ENCODE measurements at regions not wholly inside any gene's neighbourhood (a gene's known extent, or its start where the extent isn't known, plus 50 kb on each side); places are given as distances from the start of the nearest gene placed in this dataset.
A peak's percentile ranks its signal among the peaks of the same experiment; 100 is the strongest.

DNA sequence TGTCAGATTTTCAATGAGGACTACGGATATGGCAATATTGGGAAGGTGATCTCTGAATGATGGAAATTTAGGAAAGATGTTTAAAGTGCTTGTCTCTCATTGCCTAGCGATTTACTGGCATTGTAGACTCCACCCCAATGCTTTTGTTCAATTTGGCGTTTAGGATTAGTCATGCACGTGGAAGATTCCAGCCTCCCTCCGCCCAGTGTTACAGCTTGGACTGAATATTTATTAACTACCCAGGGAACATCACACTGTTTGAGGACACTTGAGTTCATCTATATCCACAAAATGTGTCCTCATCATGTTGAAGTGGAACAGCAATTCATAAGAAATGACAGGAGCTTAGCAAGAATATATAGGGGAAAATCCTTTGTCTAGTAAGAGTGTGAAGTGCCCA, 738.8 kb upstream of the RBFOX1 start:
- no peak for DNase-seq
- in situ Hi-C loops (cut with MboI; ENCODE audit: low pct_unique_long_range_greater_than_20kb, low sequenced_read_pairs), result no loop called here

DNA sequence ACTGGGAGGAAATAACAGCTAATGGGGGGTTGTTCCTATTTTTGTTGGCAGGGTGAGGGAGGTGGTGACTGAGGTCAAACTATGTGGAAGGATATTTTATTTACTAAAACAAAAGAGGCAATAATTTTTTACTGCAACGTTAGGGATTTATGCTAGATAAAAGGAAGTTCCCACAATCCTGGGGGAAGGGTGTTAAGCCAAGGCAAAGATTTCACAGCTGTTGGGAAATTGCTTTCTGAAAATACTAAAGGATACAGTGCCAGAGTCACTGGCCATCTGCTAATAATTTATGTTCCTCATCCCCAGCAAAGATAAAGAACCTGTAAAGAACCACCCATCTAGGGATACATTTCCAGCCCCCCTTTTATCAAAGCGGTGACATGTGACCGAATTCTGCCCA, 756.0 kb upstream of the RBFOX1 start:
- in situ Hi-C loops (cut with MboI; ENCODE audit: low pct_unique_long_range_greater_than_20kb, low sequenced_read_pairs), result no loop called here
- no peak for DNase-seq

DNA sequence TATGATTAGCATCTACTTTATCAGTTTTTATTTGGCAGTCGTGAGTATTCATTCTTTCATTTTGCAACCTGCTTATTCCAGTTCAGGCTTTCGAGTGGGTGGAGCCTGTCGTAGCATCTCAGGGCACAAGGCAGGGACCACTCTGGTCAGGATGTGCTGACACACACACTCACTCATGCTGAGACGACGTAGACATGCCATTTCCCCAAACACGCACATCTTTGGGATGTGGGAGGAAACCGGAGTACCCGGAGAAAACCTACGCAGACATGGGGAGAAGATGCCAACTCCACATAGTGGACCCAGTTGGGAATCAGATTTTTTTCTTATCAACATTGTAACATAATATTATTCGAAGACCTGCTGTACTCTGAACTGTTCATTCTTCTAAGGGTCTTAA, 756.5 kb upstream of the RBFOX1 start:
- in situ Hi-C loops (cut with MboI; ENCODE audit: low pct_unique_long_range_greater_than_20kb, low sequenced_read_pairs), result no loop called here
- DNase-seq, result no peak

DNA sequence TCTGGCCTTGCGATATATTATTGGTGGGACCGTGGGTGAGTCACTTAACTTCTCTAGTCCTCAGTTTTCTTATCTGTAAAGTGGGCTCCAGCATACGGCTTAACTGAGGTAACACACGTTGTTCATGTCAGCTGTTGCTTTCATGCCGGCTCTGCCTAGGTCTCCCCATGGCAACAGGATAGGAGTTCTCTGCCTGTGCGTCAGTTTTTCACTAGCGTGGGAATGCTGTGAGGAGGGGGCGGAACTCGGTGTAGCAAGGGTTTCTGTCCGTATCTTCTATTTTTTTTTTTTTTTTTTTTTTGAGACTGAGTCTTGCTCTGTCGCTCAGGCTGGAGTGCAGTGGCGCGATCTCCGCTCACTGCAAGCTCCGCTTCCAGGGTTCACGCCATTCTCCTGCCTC, 758.5 kb upstream of the RBFOX1 start:
- no peak for DNase-seq
- in situ Hi-C loops (cut with MboI; ENCODE audit: low pct_unique_long_range_greater_than_20kb, low sequenced_read_pairs), result no loop called here

DNA sequence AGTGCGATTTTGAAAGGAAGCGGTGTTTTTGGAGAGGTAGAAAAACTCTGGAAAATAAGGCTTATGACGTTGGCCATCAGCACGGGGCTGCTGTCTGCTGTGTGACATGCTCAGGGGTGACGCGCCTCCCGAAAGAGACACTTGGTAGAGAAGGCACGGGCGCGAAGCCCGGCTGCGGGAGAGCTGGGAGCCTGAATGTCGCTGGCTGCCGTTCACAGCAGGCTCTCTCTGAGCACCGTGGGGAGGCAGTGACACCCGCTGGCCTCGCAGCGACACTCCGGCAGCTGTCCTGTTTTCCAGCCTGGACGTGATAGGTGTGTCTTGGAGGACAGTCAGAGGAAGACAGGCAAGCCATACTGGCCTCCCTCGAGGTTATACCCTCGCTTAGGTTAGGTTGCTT, 759.1 kb upstream of the RBFOX1 start:
- in situ Hi-C loops (cut with MboI; ENCODE audit: low pct_unique_long_range_greater_than_20kb, low sequenced_read_pairs), result no loop called here

DNA sequence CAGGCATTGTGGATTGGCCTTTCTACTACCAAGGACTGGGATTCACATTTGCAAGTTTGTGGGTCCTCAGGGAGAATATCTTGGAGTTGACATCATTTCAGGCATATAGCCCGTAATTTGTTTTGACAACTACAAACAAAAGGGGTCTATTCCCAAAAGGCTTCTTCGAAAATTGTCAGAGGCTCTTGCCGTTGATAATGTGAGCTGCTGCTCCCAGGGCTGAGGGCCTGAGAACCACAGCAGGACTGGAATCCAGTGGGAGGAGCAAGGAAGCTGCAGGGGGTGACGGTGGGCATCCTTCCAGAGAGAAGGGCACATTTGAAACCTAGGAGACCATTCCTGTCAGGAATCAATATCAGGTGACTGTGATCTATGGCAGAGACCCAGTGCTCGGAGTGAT, 761.6 kb upstream of the RBFOX1 start:
- no peak for DNase-seq
- in situ Hi-C loops (cut with MboI; ENCODE audit: low pct_unique_long_range_greater_than_20kb, low sequenced_read_pairs), result no loop called here

More for the DNA sequence above, 759.1 kb upstream of the RBFOX1 start:
- DNase-seq, result peak; percentile 3

DNA sequence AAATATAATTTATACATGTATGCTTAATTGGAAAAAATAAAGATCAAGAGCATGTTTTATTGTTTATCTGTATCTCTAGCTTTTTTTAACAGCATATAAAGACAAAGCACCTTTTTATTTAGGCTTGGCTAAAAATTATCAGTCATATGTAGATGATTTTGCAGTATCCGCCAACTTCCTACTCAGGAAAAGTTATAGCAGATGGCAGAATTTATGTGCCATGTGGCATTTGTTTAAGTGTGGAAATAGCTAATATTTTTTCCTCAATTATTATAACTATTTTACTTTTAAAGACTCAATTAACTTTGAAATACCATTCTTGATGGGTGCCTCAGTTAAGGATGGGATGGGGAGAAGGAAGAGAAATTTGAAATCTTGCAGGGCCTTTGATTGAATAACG, 762.1 kb upstream of the RBFOX1 start:
- no peak for DNase-seq
- in situ Hi-C loops (cut with MboI; ENCODE audit: low pct_unique_long_range_greater_than_20kb, low sequenced_read_pairs), result no loop called here

DNA sequence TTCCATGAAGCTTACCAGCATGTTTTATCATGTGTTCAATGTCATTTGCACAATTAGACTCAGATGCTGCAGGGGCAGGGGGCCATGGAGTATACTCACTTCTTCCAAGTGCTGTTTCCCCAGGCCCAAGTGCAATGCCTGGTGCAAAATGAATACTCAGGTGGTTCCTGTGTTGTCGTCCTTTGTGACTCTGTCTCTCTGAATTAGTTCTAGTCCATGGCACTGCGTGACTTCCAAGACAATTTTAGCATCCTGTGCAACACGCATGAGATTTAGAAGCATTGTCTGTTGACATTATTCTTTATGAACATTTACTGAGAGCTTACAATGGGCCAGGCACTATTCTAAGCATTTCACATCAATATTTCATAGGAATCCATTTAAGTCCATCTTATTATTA, 769.7 kb upstream of the RBFOX1 start:
- in situ Hi-C loops (cut with MboI; ENCODE audit: low pct_unique_long_range_greater_than_20kb, low sequenced_read_pairs), result no loop called here
- DNase-seq, result no peak

DNA sequence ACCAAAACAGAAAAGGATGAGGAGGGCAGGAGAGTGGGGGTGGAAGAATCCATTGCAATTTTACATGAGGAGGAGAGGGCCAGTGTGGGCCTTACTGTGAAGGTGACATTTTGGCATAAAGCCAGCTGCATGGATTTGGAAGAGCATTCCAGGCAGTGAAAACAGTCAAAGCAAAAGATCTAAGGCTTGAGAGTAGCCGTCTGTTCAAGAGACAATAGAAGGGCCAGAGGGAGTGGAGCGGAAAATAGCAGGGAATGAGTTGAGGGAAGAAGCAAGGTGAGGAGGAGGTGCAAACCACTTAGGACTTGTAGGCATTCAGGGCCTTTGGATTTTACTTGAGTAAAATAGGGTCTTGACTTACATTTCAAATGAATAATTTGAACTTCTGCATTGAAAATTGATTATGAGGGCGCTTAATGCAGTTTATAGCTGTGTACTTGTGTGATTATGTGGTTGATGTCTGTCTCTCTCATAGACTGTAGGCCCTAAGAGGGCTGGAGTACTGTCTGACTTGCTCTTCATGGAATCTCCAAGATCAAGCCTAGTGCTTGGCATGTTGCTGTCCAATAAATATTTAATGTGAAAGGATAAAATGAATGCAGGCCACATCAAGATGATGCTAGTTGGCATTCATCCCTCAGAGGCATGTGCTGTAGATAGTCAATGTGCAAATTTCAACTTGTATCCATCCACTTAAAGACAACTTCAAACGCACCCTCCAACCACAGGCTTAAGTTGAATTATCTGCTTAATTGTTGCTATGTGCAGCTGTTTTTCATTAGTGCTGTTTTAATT, 772.1 kb upstream of the RBFOX1 start:
- in situ Hi-C loops (cut with MboI; ENCODE audit: low pct_unique_long_range_greater_than_20kb, low sequenced_read_pairs), result no loop called here
- DNase-seq, result no peak

DNA sequence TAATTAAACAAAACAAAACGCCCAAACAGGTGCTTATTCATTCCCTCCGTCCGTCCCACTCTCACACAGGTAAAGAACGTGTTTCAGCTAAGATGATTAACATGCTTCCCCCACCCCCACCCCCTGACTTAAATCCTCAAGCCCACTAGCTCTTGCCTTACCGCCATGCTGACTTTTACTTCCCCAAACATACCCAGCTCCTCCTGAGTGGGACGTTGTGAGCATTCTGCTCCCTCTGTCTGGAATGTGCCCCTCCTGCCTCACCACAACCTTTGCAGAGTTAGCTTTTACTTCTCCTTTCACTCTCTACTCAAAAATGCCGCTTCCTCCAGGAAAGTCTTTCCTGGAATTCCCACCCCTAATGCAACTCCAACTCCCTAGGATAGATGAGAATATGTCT, 774.0 kb upstream of the RBFOX1 start:
- DNase-seq, result no peak
- in situ Hi-C loops (cut with MboI; ENCODE audit: low pct_unique_long_range_greater_than_20kb, low sequenced_read_pairs), result no loop called here

DNA sequence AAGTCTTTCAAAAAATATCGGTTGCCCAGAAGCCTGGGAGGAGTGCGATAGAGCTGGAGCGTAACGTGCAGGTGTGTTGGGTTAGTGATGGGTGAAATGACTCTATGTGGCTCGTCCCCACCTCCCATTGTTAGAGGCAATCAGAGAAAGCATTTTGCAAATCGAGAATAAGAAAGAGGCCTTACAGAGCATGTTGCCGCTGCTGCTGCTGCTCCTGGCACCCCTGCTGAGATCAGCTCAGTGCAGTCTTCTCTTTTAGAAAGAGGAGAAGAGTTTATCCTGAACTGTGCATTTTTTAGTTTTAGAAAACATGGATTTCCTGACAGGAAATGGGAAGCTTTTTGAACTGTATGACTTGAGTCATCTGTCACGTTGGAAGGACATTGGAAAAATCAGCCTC, 774.5 kb upstream of the RBFOX1 start:
- DNase-seq, result no peak
- in situ Hi-C loops (cut with MboI; ENCODE audit: low pct_unique_long_range_greater_than_20kb, low sequenced_read_pairs), result no loop called here

DNA sequence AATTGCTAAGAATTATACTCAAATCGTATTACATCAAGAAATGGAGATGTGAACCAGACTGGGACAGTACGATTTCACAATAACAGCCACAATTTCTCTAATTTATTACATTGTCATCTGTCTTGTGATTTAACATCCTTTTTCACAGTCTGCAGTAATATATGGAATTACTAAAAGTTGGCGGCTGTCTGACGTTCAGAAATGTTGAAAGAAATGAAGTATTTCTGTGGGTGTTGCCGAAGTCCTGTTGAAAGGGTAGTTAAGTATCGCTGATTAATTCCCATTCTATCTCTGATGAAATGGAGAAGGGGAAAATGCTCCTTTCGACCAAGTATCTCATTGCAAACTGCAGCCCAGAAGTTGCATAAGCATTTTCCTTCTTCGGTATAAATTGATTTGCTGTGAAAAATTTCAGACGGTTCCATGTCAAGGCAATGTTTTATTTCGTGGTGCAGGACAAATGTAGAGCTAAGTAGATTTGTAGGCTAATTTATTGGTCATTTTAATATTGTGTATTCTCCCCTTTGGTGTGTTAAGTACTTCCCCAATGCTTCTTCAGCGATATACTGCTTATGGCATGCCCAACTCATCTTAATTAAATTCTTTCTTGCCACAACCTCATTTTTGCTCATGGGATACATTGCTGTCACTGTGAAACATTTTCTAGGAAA, 775.2 kb upstream of the RBFOX1 start:
- DNase-seq, result no peak
- in situ Hi-C loops (cut with MboI; ENCODE audit: low pct_unique_long_range_greater_than_20kb, low sequenced_read_pairs), result no loop called here

DNA sequence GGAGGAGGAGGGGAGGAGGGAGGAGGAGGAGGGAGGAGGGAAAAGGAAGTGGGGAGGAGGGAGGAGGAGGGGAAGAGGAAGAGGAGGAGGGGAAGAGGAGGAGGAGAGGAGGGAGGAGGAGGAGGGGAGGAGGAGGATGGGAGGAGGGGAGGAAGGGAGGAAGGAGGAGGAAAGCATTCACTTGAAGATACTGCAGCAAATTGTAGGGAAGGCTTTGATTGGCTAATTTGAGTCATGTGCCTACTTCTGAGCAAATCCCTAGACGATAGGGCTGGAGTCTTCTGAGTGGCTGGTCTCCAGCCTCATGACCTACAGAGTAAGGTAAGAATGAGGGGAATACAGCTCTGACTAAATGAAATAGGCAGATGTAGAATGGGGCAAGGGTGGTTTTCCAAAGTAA, 783.2 kb upstream of the RBFOX1 start:
- in situ Hi-C loops (cut with MboI; ENCODE audit: low pct_unique_long_range_greater_than_20kb, low sequenced_read_pairs), result no loop called here
- no peak for DNase-seq

DNA sequence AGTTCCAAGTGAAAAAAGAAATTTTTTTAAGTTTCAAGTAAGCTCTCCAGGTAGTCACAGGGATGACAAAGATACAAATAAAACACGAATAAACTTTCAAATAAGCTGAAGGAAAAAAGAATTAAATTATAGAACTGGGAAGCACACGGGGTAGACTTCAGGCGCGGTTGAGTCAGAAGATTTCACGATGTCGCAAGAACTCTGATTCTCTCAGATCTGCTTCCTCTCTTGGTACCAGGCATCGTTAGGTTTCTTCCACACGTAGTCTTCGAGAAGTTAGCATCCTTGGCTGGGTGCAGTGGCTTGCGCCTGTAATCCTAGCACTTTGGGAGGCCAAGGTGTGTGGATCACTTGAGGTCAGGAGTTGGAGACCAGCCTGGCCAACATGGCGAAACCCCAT, 784.1 kb upstream of the RBFOX1 start:
- no peak for DNase-seq
- in situ Hi-C loops (cut with MboI; ENCODE audit: low pct_unique_long_range_greater_than_20kb, low sequenced_read_pairs), result no loop called here

DNA sequence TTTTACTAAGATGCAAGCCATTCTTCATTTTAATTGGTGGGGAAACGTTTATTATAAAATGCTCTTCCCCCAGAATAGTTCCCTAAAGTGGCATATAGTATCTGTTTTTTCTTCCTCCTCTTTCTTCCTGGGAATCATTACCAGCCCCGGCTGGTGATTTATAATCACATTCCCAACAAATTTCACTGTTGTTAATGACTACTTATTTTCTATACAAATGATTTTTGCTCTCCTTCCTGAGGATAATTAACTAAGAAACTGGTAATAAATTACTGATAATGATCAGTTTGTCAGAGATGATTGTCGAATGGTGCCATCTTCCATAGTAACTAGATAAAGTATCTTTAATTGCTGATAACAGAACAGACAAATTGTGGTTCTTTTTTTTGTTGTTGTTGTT, 785.5 kb upstream of the RBFOX1 start:
- in situ Hi-C loops (cut with MboI; ENCODE audit: low pct_unique_long_range_greater_than_20kb, low sequenced_read_pairs), result no loop called here
- DNase-seq, result no peak

DNA sequence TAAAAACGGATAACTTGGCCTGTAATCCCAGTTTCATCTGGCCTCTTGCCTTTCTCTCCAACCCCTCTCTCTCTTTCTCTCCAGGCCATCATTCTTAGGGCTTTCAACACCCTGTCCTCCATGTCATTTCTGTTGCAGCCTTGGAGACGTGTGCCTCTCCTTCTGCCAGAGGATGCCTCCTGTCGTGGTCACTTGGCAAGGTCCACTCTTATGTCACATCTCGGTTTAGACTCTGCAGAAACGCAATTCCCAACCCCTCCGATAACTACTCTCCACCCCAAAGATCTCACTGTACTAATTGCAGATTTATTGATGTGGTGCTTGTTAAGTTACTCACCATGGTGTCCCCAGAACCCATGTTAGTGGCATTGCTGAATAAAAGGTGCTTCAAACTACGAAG, 787.3 kb upstream of the RBFOX1 start:
- in situ Hi-C loops (cut with MboI; ENCODE audit: low pct_unique_long_range_greater_than_20kb, low sequenced_read_pairs), result no loop called here
- DNase-seq, result no peak

DNA sequence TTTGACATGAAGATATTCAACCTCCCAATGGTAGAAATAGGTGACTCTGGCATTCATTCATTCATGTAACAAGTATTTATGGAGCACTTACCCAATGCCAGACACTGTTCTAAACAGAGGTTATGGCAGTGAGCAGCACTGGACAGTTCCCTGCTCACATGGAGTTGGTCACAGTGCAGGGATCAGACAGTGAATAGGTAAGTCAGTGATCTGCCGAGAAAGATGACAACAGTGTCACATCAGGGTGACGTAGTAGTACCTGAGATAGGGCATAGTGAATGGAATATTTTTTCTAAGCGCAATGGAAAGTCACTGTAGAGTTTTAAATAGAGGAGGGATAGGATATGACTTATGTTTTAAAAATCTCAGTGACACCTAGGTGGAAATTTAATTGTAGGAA, 791.4 kb upstream of the RBFOX1 start:
- no peak for DNase-seq
- in situ Hi-C loops (cut with MboI; ENCODE audit: low pct_unique_long_range_greater_than_20kb, low sequenced_read_pairs), result no loop called here

DNA sequence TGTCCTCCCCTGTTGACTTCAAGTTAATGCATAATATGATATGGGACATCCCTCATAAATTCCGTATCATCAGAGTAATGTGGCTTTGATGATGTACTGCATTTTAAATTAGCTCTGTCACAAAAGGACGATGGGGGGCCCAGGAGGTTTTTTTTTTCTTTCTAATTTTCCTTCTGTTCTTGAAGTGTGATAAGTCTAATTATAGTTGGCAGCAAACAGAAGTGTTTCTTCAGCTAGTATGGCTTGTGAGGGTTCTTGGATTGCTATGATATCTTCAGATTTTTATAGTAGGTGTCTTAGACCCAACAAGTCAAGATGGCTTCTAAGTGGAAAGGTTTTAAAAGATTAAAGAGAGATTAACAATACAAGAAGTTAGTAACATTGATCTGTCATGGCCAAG, 796.2 kb upstream of the RBFOX1 start:
- in situ Hi-C loops (cut with MboI; ENCODE audit: low pct_unique_long_range_greater_than_20kb, low sequenced_read_pairs), result no loop called here
- no peak for DNase-seq

DNA sequence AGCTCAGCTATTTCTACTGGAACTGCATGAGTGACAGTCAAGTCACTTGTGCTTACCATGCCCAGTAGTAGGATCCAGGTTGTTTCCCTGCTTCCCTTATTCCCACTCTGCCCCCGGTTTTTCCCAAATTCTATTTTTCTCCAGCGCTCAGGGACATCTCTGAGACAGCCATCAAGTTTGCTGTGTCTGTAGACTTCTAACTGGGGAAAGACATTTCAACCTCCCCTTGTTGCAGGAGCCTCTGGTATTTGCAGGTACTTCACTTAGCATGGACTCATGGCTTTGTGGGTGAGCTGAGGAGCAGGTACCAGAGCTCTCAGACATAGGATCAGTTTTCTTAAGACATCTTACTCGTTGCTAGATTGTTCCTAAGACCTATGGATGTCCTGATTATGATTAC, 801.6 kb upstream of the RBFOX1 start:
- DNase-seq, result no peak

DNA sequence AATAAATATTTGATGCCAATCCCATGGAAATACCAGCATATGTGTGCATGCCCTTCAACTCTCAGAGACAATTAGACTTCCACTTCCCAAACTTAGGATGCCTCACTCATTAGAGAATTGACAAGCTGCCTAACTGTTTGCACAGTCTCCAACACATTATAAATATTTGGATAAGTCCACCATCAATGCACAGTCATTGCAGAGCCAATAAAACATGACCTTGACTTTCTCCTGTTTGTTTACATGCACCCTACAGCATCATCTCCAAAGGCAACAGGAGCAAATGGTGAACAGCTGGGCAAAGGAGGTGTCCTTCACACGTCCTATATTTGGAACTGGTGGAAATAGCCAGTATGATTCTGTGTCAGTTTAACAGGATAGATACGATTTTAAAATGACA, 804.4 kb upstream of the RBFOX1 start:
- in situ Hi-C loops (cut with MboI; ENCODE audit: low pct_unique_long_range_greater_than_20kb, low sequenced_read_pairs), result no loop called here
- no peak for DNase-seq

More for the DNA sequence above, 801.6 kb upstream of the RBFOX1 start:
- in situ Hi-C loops (cut with MboI; ENCODE audit: low pct_unique_long_range_greater_than_20kb, low sequenced_read_pairs), result no loop called here

DNA sequence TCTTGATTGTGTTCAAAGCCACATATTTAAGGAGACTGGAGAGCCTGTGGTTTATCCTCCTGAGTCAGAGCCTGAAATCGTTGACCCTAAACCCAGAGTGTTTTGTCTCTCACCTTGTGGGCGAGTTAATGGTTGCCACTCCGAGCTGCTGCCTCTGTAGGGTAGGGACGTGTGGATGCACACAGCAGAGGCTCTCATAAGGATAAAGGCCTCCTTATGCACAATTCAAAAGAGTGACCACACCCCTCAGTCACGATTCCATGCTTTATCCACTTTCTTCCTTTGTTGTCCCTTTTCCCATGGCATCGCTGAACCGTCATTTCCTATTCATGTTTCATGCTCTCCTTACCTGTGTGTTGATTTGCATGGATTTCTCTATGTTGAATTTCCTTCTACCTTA, 805.0 kb upstream of the RBFOX1 start:
- in situ Hi-C loops (cut with MboI; ENCODE audit: low pct_unique_long_range_greater_than_20kb, low sequenced_read_pairs), result no loop called here
- DNase-seq, result no peak

Data from KBM-7 (cell line).